GDM1 (cell line): ENCODE measurements at regions not wholly inside any gene's neighbourhood (a gene's known extent, or its start where the extent isn't known, plus 50 kb on each side); places are given as distances from the start of the nearest gene placed in this dataset.

Experiments used
- DNase-seq: peaks from one replicate; lab custom pipeline; 2025; lab: John Stamatoyannopoulos, UW

DNA sequence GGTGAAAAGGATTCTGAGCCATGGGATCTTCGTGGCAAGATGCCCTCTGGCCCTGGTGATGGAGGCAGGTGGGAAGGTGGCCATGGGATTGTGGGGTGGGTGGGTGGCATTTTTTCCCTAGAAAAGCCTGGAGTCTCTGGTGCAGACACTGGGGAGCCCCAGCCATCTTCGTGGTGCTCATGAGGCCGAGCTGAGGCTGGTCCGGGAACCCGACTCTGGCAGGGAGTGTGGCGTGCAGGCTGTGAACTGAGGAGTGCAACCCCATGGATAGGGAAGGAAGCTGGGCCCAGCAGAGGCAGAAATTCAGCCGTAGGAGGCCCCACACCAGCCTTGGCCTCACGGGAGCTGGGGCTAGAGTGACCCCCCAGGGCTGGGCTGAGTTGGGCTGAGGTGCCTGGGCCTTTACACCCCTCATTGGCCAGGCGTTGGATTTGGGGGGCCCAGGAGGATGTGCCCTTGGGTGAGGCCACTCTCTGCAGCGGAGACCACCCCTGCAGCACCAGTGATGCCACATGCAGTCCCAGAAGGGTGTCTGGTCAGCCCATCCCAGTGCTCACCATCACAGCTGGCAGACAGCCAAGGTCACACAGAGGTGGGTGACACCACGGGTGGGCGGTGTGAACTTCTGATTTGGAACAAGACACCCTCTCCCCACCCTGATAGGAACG lies 115.6 kb upstream of the HDAC4 start:
- no peak for DNase-seq

- DNase-seq = no peak
Measured at GRCh38 chr2:239514754-239515530, 114.1 kb upstream of the HDAC4 start.

DNA sequence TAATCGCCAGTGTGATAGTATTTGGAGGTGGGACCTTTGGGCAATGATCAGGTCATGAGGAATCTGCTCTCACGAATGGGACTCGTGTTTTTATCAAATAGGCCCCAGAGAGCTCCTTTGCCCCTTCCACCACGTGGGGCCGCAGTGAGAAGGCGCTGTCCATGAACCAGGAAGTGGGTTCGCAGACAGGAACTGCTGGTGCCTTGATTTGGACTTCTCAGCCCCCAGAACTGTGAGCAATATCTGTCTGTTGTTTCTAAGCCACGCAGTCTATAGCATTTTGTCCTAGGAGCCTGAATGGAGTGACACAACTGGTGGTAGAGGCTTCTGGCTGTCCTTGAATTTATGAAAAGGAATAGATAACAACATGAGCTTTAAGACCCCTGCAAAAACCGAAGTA lies 111.2 kb upstream of the HDAC4 start:
- DNase-seq = no peak

DNA sequence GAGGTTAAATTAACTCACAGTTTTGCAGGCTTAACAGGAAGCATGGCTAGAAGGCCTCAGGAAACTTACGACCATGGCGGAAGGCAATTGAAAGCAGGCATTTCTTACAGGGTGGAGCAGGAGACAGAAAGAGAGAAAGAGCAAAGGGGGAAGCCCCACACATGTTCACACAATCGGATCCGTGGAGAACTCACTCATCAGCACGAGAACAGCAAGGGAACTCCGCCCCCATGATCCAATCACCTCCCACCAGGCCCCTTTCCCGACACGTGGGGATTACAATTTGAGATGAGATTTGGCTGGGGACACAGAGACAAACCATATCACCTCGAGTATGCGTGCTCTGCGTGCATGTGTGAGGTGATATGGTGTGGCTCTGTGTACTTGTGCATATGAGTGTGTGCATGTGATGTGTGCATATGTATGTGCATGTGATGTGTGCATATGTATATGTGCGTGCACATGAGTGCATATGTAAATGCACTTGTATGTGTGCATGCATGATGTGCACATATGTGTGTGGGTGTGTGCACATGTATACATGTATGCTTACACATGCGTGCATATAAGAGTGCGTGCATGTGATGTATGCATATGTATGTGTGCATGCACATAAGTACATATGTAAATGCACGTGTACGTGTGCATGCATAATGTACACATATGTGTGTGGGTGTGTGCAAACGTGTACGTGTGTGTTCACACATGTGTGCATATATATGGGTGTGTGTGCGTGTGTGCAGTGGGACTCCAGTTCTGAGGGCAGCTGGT lies 108.7 kb upstream of the HDAC4 start:
- DNase-seq = no peak

DNA sequence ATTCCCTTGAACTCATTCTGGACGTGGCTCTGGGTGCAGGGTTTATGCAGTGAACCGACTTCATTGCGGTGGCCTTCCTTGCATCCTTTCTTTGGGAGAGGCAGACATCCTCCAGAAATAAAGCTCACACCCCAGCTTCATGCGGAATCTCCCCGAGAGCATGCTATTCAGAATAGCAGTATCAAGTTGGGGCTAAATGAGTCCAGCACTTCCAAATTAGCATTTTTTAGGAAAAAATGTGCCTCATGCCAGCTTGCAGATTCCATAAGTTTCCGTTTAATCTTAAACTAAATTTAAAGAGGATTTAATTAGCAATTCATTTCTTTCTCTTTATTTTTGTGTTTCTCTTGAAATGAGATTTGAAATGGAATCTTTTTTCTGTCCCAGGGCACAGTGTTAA lies 107.4 kb upstream of the HDAC4 start:
- DNase-seq = no peak

DNA sequence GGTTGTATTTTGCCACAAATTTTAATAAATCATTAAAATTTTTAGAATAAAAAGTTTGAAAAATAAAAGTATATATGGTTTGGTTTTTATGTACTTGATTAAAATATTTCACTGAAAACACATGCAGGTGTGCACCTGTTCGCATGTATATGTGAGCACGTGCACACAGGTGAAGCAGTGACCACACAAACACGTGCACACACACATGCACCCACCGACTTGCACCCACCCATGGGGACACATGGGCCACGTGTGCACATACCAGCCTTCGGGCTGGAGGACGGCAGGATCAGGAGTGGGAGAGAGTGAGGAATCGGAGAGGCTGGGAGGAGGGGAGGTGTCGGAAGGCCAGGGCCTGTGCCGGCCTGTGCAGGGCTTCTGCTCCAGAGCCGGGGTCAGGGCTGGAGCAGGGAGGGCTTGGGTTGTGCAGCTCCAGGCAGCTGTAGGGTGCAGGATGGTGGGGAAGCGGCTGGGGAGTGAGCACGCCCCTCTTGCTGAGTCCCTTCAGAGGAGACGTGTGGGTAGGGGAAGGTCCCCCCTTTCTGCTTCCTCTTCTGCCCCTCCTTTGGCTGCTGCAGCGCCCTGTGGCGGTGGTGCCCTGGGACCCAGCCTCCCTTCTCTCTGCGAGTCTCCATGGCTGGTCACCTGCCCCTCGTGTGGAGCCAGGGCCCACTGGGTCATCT lies 106.9 kb upstream of the HDAC4 start:
- DNase-seq = no peak

DNA sequence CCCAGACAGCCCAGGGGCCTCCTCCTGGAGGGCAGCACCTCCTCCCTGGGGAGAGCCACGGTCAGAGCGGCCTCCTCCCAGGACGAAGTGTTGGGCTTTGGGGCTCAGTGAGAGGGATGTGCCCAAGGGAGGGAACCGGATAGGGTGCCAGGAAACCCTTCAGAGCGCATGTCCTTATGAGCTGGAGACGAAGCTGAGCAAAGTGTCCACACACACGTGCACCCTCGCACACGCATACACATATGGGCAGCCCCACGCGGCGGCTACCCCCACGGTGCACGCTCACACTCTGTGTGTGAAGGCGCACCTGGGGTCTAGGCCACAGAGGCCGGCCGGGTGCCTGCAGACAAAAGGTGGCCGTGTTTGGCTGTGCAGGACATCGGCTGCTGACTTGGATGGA lies 106.1 kb upstream of the HDAC4 start:
- DNase-seq = no peak

GRCh38 chr2:239506101-239506857 lies 105.5 kb upstream of the HDAC4 start:
- DNase-seq = no peak

GRCh38 chr2:239504643-239505235 lies 103.9 kb upstream of the HDAC4 start:
- no peak for DNase-seq

DNA sequence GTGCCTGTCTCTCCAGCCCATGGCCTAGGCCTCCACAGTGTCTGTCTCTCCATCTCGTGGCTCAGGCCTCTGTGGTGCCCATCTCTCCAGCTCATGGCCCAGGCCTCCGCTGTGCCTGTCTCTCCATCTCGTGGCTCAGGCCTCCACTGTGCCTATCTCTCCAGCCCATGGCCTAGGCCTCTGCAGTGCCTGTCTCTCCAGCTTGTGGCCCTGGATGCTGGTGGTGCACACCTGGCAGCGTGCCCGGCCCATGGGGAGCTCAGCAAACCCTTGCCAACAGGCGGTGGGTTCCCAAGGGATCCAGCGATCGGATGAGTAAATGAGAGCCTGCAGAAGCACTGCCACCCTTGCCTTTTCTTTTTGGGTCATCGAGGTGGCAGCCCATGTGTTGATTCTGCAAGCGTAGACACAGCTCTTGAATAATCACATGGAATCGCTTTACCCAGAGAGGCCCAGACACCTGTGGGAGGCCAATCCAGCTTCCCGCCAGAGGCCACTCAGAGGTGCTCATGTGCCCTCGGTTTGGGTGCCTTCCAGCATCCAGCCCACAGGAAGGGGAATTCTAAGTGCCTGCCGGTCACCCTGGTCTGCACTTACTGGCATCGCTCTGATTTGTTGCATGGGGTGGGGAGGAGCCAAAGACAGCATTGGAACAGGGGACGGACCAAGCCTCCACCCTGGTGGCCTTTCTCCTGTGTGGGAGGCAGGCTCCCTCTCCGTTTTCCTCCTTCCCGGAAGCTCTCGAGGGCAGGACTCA lies 101.8 kb upstream of the HDAC4 start:
- no peak for DNase-seq

DNA sequence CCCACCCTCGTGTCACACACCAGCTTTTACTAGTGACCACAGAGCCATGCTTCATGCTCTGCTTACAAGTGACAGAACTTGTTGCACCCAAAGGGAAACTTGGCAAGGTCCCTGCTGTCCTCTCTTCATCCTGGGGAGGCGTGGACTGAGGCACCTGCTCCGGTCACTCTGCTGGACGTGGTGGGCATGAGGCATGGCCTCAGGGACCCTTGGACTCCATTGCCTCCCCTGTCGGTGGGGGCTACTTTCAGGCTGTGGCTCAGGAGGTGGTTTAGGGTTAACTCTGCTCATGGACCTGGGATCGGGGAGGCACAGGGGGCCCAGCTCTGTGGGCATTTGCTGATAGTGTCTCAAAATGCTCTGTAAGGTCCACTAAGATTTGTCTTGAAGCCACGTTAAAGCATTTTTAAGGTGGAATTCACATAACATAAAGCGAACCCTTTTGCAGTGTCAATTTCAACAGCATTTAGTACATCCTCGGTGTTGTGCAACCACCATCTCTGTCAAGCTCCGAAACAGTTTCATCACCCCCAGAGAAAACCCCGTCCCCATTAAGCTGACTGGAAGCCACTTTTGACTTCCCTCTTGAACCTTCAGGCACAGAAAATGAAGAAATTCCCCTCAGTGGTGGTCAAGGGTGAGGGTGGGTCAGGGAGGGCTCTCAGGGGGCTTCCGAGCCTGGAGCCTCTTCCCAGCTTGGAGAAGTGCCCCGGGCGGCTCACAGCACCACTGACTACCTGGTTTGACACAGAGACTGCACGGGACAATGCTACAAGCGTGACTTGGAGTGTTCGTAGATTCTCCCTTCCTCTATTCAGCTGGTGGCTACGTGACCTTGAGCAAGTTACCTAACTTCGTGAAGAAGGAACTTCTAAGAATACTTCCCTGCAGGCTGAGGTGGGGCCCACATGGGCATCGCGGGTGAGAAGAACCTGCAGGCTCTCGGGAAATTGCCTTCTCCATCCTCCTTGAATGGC lies 100.0 kb upstream of the HDAC4 start:
- no peak for DNase-seq

- no peak for DNase-seq
Measured at GRCh38 chr2:239499726-239500573, 99.1 kb upstream of the HDAC4 start.

DNA sequence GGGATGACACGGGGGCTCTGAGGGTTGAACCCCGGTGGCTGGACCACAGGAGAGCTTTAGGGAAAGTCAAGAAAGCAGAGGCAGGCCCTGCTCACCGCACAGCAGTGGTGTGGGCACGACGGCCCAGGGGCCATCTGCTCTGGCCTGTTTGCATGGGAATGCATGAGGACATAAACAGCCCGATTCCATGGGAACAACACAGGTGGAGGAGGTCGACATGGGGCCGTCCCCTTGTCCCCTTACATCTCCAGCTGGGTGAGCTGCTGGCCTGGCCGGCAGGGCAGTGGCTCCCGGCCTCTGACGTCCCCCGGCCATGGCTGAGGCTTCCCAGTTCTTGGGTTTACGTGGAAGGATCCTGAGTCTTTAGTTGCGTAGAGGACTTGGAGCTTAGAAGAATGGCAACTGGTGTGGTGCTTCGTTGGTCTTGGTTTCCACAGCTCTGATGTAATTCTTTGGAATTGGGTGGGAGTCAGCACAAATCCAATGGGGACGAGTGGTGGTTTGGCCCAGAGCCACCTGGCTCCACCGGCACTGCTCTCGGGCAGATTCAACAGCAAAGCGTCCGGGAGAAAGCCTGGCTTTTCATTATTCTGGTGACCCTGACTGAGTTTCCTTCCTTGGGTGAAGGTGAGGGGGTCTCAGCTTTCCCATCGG lies 98.3 kb upstream of the HDAC4 start:
- DNase-seq = no peak

DNA sequence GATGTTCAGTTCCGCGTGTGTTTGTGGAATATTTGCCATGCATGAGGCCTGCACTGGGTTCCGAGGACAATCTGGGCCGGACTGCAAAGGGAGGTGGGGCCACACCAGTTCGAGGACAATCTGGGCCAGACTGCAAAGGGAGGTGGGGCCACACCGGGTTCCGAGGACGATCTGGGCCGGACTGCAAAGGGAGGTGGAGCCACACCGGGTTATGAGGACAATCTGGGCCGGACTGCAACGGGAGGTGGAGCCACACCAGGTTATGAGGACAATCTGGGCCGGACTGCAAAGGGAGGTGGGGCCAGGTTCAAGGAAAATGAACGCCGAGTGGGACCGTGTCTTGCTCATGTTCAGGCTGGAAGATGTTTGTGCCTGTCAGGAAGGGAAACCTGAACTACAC lies 97.8 kb upstream of the HDAC4 start:
- DNase-seq = no peak

GRCh38 chr2:239496700-239497099 lies 95.9 kb upstream of the HDAC4 start:
- no peak for DNase-seq

GRCh38 chr2:239495791-239496233 lies 95.0 kb upstream of the HDAC4 start:
- no peak for DNase-seq

GRCh38 chr2:239495175-239495574 lies 94.4 kb upstream of the HDAC4 start:
- no peak for DNase-seq

DNA sequence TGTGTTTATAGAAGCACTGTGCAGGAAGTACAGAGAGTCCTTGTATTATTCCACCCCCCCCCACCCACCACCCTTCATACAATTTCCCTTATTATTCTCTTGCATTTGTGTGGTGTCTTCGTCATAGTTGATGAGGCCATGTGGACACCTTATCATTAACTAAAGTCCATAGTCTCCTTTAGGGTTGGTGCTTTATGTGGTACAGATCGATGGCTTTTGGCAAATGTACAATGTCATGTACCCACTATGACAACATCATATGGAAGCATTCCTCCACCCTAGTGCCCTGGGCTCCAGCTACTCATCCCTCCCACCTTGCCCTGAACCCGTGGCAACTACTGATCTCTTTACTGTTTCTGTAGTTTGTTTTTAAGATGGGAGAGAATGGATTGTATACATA lies 93.8 kb upstream of the HDAC4 start:
- no peak for DNase-seq
